ENCODE measurements at regions not wholly inside any gene's neighbourhood (a gene's known extent, or its start where the extent isn't known, plus 50 kb on each side); places are given as distances from the start of the nearest gene placed in this dataset.

- H2BK5ac ChIP-seq (ENCODE audit: low read length) = no peak overlapping the region
- H3K27ac ChIP-seq (replicated peaks; ENCODE audit: low read length) = no peak overlapping the region
- H3K4me2 ChIP-seq (ENCODE audit: insufficient read depth, low read length, poor library complexity, severe bottlenecking) = no peak overlapping the region
- no peak overlapping the region for H3K18ac ChIP-seq (ENCODE audit: low read length)
- H3K4me1 ChIP-seq (ENCODE audit: control insufficient read depth in 2 of 2, insufficient read depth in 1 of 2, low read depth in 1 of 2, low read length in 2 of 2) = peaks cover 0 to 3% of the 10 kb centered on the region in 2 donors
- H2BK12ac ChIP-seq (ENCODE audit: low read length) = no peak overlapping the region
- no peak overlapping the region for H3K9ac ChIP-seq (ENCODE audit: low read depth, low read length, poor library complexity)
- no peaks in the 10 kb centered on the region for H3K79me1 ChIP-seq (ENCODE audit: low read depth, low read length)
- H3K4me3 ChIP-seq (ENCODE audit: low read length in 2 of 2) = no peak overlapping the region
- no peak overlapping the region for H2AFZ ChIP-seq (ENCODE audit: low read length)
- H3K4ac ChIP-seq (ENCODE audit: low read length) = no peak overlapping the region
- H4K8ac ChIP-seq (ENCODE audit: low read depth, low read length) = no peak overlapping the region
- no peaks in the 10 kb centered on the region for H3K9me3 ChIP-seq (replicated peaks in 1 of 2; ENCODE audit: control insufficient read depth in 2 of 2, insufficient read depth in 1 of 2, low read depth in 1 of 2, low read length in 2 of 2)
- no peak overlapping the region for H3K14ac ChIP-seq (ENCODE audit: low read length)
- H4K91ac ChIP-seq (ENCODE audit: low read depth, low read length, poor library complexity) = no peak overlapping the region
- H2BK120ac ChIP-seq (ENCODE audit: low read depth, low read length) = no peak overlapping the region
- DNase-seq (ENCODE audit: low spot score) = no peak
- no peaks in the 10 kb centered on the region for H3K36me3 ChIP-seq (replicated peaks in 1 of 2; ENCODE audit: control insufficient read depth in 2 of 2, insufficient read depth in 2 of 2, low read length in 2 of 2)
- WGBS, 2 donors (ENCODE audit: extremely low coverage in 2 of 2, insufficient read length in 2 of 2, insufficient replicate concordance in 1 of 2) = no CpG with 5 or more reads among the region's 4 CpGs
- H2AK5ac ChIP-seq (ENCODE audit: low read depth, low read length) = no peak overlapping the region
- no peak overlapping the region for H2BK15ac ChIP-seq (ENCODE audit: low read length)
- H3K23ac ChIP-seq (ENCODE audit: low read depth, low read length, poor library complexity) = no peak overlapping the region
- no peaks in the 10 kb centered on the region for H3K27me3 ChIP-seq (ENCODE audit: control insufficient read depth in 3 of 3, insufficient read depth in 3 of 3, low read depth in 1 of 3, low read length in 3 of 3)
Measured at GRCh38 chr13:37368501-37368900, 230.1 kb downstream of the POSTN start.

GRCh38 chr13:37366044-37366770 is 232.4 kb downstream of the POSTN start:
- Histone ChIP-seq H3K27ac (replicated peaks; ENCODE audit: low read length) (no peak overlapping the region), H2BK12ac (ENCODE audit: low read length) (no peak overlapping the region), H2BK15ac (ENCODE audit: low read length) (no peak overlapping the region), H3K4ac (ENCODE audit: low read length) (no peak overlapping the region), H2BK120ac (ENCODE audit: low read depth, low read length) (no peak overlapping the region), H3K27me3 (ENCODE audit: control insufficient read depth in 3 of 3, insufficient read depth in 3 of 3, low read depth in 1 of 3, low read length in 3 of 3) (no peaks in the 10 kb centered on the region), H2AK5ac (ENCODE audit: low read depth, low read length) (no peak overlapping the region), H3K9me3 (replicated peaks in 1 of 2; ENCODE audit: control insufficient read depth in 2 of 2, insufficient read depth in 1 of 2, low read depth in 1 of 2, low read length in 2 of 2) (no peaks in the 10 kb centered on the region), H3K14ac (ENCODE audit: low read length) (no peak overlapping the region), H3K4me3 (ENCODE audit: low read length in 2 of 2) (no peak overlapping the region), H3K79me1 (ENCODE audit: low read depth, low read length) (no peaks in the 10 kb centered on the region), H3K36me3 (replicated peaks in 1 of 2; ENCODE audit: control insufficient read depth in 2 of 2, insufficient read depth in 2 of 2, low read length in 2 of 2) (no peaks in the 10 kb centered on the region), H3K4me1 (ENCODE audit: control insufficient read depth in 2 of 2, insufficient read depth in 1 of 2, low read depth in 1 of 2, low read length in 2 of 2) (peaks cover 0 to 3% of the 10 kb centered on the region in 2 donors), H2AFZ (ENCODE audit: low read length) (no peak overlapping the region), H2BK5ac (ENCODE audit: low read length) (no peak overlapping the region), H3K4me2 (ENCODE audit: insufficient read depth, low read length, poor library complexity, severe bottlenecking) (no peak overlapping the region), H3K9ac (ENCODE audit: low read depth, low read length, poor library complexity) (no peak overlapping the region), H4K8ac (ENCODE audit: low read depth, low read length) (no peak overlapping the region), H4K91ac (ENCODE audit: low read depth, low read length, poor library complexity) (no peak overlapping the region), H3K18ac (ENCODE audit: low read length) (no peak overlapping the region), H3K23ac (ENCODE audit: low read depth, low read length, poor library complexity) (no peak overlapping the region)
- no CpG with 5 or more reads among the region's 5 CpGs for WGBS, 2 donors (ENCODE audit: extremely low coverage in 2 of 2, insufficient read length in 2 of 2, insufficient replicate concordance in 1 of 2)
- no peak for DNase-seq (ENCODE audit: low spot score)

GRCh38 chr13:37365496-37365895 is 233.1 kb downstream of the POSTN start:
- H3K4ac ChIP-seq (ENCODE audit: low read length) = no peak overlapping the region
- H3K27me3 ChIP-seq (ENCODE audit: control insufficient read depth in 3 of 3, insufficient read depth in 3 of 3, low read depth in 1 of 3, low read length in 3 of 3) = no peaks in the 10 kb centered on the region
- no peaks in the 10 kb centered on the region for H3K79me1 ChIP-seq (ENCODE audit: low read depth, low read length)
- DNase-seq (ENCODE audit: low spot score) = no peak
- H2BK15ac ChIP-seq (ENCODE audit: low read length) = no peak overlapping the region
- no peak overlapping the region for H3K27ac ChIP-seq (replicated peaks; ENCODE audit: low read length)
- peaks cover 0 to 2% of the 10 kb centered on the region in 2 donors for H3K4me1 ChIP-seq (ENCODE audit: control insufficient read depth in 2 of 2, insufficient read depth in 1 of 2, low read depth in 1 of 2, low read length in 2 of 2)
- no peak overlapping the region for H2AK5ac ChIP-seq (ENCODE audit: low read depth, low read length)
- no peak overlapping the region for H3K23ac ChIP-seq (ENCODE audit: low read depth, low read length, poor library complexity)
- H3K18ac ChIP-seq (ENCODE audit: low read length) = no peak overlapping the region
- H3K4me2 ChIP-seq (ENCODE audit: insufficient read depth, low read length, poor library complexity, severe bottlenecking) = no peak overlapping the region
- no peak overlapping the region for H3K14ac ChIP-seq (ENCODE audit: low read length)
- H2BK5ac ChIP-seq (ENCODE audit: low read length) = no peak overlapping the region
- H2BK120ac ChIP-seq (ENCODE audit: low read depth, low read length) = no peak overlapping the region
- H3K9me3 ChIP-seq (replicated peaks in 1 of 2; ENCODE audit: control insufficient read depth in 2 of 2, insufficient read depth in 1 of 2, low read depth in 1 of 2, low read length in 2 of 2) = no peaks in the 10 kb centered on the region
- H4K8ac ChIP-seq (ENCODE audit: low read depth, low read length) = no peak overlapping the region
- no peak overlapping the region for H2BK12ac ChIP-seq (ENCODE audit: low read length)
- no peak overlapping the region for H3K9ac ChIP-seq (ENCODE audit: low read depth, low read length, poor library complexity)
- H3K4me3 ChIP-seq (ENCODE audit: low read length in 2 of 2) = no peak overlapping the region
- H4K91ac ChIP-seq (ENCODE audit: low read depth, low read length, poor library complexity) = no peak overlapping the region
- H2AFZ ChIP-seq (ENCODE audit: low read length) = no peak overlapping the region
- WGBS, 2 donors (ENCODE audit: extremely low coverage in 2 of 2, insufficient read length in 2 of 2, insufficient replicate concordance in 1 of 2) = no CpG with 5 or more reads among the region's 2 CpGs
- no peaks in the 10 kb centered on the region for H3K36me3 ChIP-seq (replicated peaks in 1 of 2; ENCODE audit: control insufficient read depth in 2 of 2, insufficient read depth in 2 of 2, low read length in 2 of 2)

GRCh38 chr13:37364956-37365355 is 233.6 kb downstream of the POSTN start:
- Histone ChIP-seq H3K27ac (replicated peaks; ENCODE audit: low read length) (no peak overlapping the region), H2AFZ (ENCODE audit: low read length) (no peak overlapping the region), H3K36me3 (replicated peaks in 1 of 2; ENCODE audit: control insufficient read depth in 2 of 2, insufficient read depth in 2 of 2, low read length in 2 of 2) (no peaks in the 10 kb centered on the region), H3K9ac (ENCODE audit: low read depth, low read length, poor library complexity) (no peak overlapping the region), H3K4me2 (ENCODE audit: insufficient read depth, low read length, poor library complexity, severe bottlenecking) (no peak overlapping the region), H3K23ac (ENCODE audit: low read depth, low read length, poor library complexity) (no peak overlapping the region), H3K79me1 (ENCODE audit: low read depth, low read length) (no peaks in the 10 kb centered on the region), H2BK15ac (ENCODE audit: low read length) (no peak overlapping the region), H3K18ac (ENCODE audit: low read length) (no peak overlapping the region), H3K14ac (ENCODE audit: low read length) (no peak overlapping the region), H3K4me3 (ENCODE audit: low read length in 2 of 2) (no peak overlapping the region), H2BK5ac (ENCODE audit: low read length) (no peak overlapping the region), H3K4me1 (ENCODE audit: control insufficient read depth in 2 of 2, insufficient read depth in 1 of 2, low read depth in 1 of 2, low read length in 2 of 2) (peaks cover 0 to 2% of the 10 kb centered on the region in 2 donors), H3K27me3 (ENCODE audit: control insufficient read depth in 3 of 3, insufficient read depth in 3 of 3, low read depth in 1 of 3, low read length in 3 of 3) (no peaks in the 10 kb centered on the region), H2AK5ac (ENCODE audit: low read depth, low read length) (no peak overlapping the region), H4K8ac (ENCODE audit: low read depth, low read length) (no peak overlapping the region), H2BK12ac (ENCODE audit: low read length) (no peak overlapping the region), H2BK120ac (ENCODE audit: low read depth, low read length) (no peak overlapping the region), H3K4ac (ENCODE audit: low read length) (no peak overlapping the region), H3K9me3 (replicated peaks in 1 of 2; ENCODE audit: control insufficient read depth in 2 of 2, insufficient read depth in 1 of 2, low read depth in 1 of 2, low read length in 2 of 2) (no peaks in the 10 kb centered on the region), H4K91ac (ENCODE audit: low read depth, low read length, poor library complexity) (no peak overlapping the region)
- WGBS, 2 donors (ENCODE audit: extremely low coverage in 2 of 2, insufficient read length in 2 of 2, insufficient replicate concordance in 1 of 2) = no CpG with 5 or more reads among the region's 2 CpGs
- DNase-seq (ENCODE audit: low spot score) = no peak
